Ishikawa (cell line): ENCODE measurements at regions not wholly inside any gene's neighbourhood (a gene's known extent, or its start where the extent isn't known, plus 50 kb on each side); places are given as distances from the start of the nearest gene placed in this dataset.

Experiments
- CEBPB ChIP-seq: IDR thresholded peaks from 2 replicates; pipeline ENCODE4 v1.6.1; 2012
- CREB1 ChIP-seq: IDR thresholded peaks from 2 replicates; pipeline ENCODE4 v1.6.1; 2012; ENCODE audit warnings: low read depth
- EGR1 ChIP-seq: IDR thresholded peaks from 2 replicates; pipeline ENCODE4 v1.6.1; 2012
- EP300 ChIP-seq: IDR thresholded peaks from 2 replicates; pipeline ENCODE4 v1.6.1; 2012; ENCODE audit warnings: borderline replicate concordance
- FOXM1 ChIP-seq: IDR thresholded peaks from 2 replicates; pipeline ENCODE4 v1.6.1; 2012; ENCODE audit warnings: low read depth, borderline replicate concordance
- NFIC ChIP-seq: IDR thresholded peaks from 2 replicates; pipeline ENCODE4 v1.6.1; 2012
- RAD21 ChIP-seq: IDR thresholded peaks from 2 replicates; pipeline ENCODE4 v1.6.1; 2012; ENCODE audit warnings: low read depth
- TAF1 ChIP-seq: IDR thresholded peaks from 2 replicates; pipeline ENCODE4 v1.6.1; 2012; ENCODE audit warnings: low read depth, mild to moderate bottlenecking
- TCF12 ChIP-seq: IDR thresholded peaks from 2 replicates; pipeline ENCODE4 v1.6.1; 2012; ENCODE audit warnings: low read depth
- TEAD4 ChIP-seq: IDR thresholded peaks from 2 replicates; pipeline ENCODE4 v1.6.1; 2012
- YY1 ChIP-seq: IDR thresholded peaks from 2 replicates; pipeline ENCODE4 v1.6.1; 2012; ENCODE audit warnings: low read depth
- ZBTB7A ChIP-seq: IDR thresholded peaks from 2 replicates; pipeline ENCODE4 v1.6.1; 2012; ENCODE audit warnings: low read depth
- TF ChIP-seq, protein P1 (sequence below): IDR thresholded peaks from 2 replicates; pipeline ENCODE4 v1.6.1; 2012; ENCODE audit warnings: low read depth, mild to moderate bottlenecking
- TF ChIP-seq, protein P2 (sequence below): IDR thresholded peaks from 2 replicates; pipeline ENCODE4 v1.6.1; 2012
- TF ChIP-seq, protein P3 (sequence below): IDR thresholded peaks from 2 replicates; pipeline ENCODE4 v1.6.1; 2012

DNA sequence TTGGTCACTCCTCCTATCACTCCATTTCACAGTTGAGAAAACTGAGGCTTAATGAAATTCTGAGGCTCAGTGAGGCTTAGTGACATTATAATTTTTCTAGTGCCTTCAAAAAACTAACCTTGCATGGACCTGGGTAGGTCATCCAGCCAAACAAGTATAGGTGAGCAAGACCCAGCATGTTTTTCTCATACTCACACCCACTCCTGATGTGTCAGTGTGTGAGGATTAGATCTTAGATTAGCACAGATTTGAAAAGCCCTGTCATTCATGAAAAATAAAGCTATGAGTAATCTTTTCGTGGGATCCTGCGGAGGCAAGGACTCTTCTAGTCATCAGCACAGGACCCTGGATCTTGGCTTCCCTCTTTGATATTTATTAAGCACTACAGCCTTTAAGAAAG lies 146.7 kb downstream of the CHIC2 start:
- TF ChIP-seq, protein P1, sequence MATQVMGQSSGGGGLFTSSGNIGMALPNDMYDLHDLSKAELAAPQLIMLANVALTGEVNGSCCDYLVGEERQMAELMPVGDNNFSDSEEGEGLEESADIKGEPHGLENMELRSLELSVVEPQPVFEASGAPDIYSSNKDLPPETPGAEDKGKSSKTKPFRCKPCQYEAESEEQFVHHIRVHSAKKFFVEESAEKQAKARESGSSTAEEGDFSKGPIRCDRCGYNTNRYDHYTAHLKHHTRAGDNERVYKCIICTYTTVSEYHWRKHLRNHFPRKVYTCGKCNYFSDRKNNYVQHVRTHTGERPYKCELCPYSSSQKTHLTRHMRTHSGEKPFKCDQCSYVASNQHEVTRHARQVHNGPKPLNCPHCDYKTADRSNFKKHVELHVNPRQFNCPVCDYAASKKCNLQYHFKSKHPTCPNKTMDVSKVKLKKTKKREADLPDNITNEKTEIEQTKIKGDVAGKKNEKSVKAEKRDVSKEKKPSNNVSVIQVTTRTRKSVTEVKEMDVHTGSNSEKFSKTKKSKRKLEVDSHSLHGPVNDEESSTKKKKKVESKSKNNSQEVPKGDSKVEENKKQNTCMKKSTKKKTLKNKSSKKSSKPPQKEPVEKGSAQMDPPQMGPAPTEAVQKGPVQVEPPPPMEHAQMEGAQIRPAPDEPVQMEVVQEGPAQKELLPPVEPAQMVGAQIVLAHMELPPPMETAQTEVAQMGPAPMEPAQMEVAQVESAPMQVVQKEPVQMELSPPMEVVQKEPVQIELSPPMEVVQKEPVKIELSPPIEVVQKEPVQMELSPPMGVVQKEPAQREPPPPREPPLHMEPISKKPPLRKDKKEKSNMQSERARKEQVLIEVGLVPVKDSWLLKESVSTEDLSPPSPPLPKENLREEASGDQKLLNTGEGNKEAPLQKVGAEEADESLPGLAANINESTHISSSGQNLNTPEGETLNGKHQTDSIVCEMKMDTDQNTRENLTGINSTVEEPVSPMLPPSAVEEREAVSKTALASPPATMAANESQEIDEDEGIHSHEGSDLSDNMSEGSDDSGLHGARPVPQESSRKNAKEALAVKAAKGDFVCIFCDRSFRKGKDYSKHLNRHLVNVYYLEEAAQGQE: no peak
- no peak for TF ChIP-seq NFIC
- TF ChIP-seq, protein P2, sequence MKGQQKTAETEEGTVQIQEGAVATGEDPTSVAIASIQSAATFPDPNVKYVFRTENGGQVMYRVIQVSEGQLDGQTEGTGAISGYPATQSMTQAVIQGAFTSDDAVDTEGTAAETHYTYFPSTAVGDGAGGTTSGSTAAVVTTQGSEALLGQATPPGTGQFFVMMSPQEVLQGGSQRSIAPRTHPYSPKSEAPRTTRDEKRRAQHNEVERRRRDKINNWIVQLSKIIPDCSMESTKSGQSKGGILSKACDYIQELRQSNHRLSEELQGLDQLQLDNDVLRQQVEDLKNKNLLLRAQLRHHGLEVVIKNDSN: no peak
- TF ChIP-seq FOXM1: no peak
- TF ChIP-seq TCF12: no peak
- TF ChIP-seq CREB1: no peak
- no peak for TF ChIP-seq CEBPB
- no peak for TF ChIP-seq TAF1

DNA sequence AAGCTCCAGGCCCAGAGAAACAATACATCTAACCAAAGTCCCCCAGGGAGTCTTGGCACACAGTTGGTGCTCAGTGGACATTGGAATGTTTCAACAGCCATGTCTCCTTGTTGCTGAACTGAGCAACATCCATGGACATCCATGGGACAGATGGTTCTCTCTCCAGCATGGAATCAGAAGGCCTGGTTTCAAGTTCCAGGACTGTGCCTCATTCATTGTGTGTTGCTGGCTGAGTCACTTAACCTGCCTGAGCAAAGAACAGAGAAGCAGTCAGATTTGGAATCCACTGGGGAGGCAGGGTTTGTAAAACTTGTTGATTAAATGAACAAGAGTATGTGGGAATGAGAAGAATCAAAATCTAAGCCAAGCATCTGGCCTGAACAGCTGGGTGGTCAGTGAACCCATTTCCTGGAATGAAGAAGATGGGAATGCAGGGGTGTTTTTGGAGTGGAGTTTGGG lies 147.9 kb downstream of the CHIC2 start:
- TF ChIP-seq EP300 (no peak), RAD21 (no peak), FOXM1 (no peak), TAF1 (no peak), NFIC (no peak), EGR1 (no peak), CREB1 (no peak), ZBTB7A (no peak)
- TF ChIP-seq, protein P1: no peak
- TF ChIP-seq, protein P3, sequence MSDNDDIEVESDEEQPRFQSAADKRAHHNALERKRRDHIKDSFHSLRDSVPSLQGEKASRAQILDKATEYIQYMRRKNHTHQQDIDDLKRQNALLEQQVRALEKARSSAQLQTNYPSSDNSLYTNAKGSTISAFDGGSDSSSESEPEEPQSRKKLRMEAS: no peak

DNA sequence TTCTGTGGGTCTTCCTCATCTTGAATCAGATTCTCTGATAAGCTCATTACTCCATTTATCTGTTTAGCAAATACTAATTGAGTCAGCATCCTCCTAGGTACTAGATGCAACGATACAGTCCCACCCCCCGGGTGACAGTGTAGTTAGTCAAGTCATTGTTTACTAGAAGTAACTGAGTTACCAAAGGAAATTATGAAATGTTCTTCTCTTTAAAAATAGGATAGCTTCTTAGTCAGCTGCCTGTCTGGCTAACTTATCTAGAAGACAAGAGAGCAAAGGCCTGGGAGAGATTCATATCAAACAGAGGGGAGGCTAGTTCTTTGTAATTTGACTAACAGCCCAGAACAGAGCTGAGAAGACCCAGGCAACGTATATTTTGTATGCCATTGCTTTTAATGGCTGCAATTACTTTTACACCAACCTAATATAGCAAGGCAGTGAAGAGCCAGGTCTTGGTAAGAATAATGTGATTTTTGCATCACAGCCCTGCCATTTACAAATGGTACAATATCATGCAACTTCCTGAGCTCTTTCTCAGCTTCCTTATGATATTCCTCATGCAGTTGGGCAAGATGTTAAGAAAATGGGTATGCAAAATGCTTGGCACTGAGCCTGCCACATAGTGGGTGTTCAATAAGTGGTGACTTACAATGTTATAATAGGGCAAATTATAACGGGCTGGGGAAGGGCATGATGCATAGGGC lies 149.9 kb downstream of the CHIC2 start:
- TF ChIP-seq ZBTB7A (no peak), RAD21 (no peak), TEAD4 (no peak), TAF1 (no peak), EGR1 (no peak), CEBPB (no peak), CREB1 (no peak), EP300 (no peak), YY1 (no peak), NFIC (no peak), TCF12 (no peak), FOXM1 (no peak)
- TF ChIP-seq, protein P1: no peak
- TF ChIP-seq, protein P2: no peak
- TF ChIP-seq, protein P3: no peak

DNA sequence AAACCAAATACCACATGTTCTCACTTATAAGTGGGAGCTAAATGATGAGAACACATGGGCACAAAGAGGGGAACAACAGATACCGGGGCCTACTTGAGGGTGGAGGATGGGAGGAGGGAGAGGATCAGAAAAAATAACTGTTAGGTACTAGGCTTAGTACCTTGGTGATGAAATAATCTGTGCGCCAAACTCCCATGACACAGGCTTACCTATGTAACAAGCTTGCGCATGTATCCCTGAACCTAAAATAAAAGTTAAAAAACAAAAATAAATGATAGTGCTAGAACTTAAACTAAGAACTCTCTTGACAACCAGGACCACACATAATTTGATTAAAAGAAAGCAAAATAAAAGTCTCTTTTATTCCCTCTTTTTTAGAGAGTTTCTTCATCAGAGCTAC lies 150.6 kb downstream of the CHIC2 start:
- TF ChIP-seq, protein P3: no peak
- no peak for TF ChIP-seq NFIC
- TF ChIP-seq TEAD4: no peak
